Peyer's patch (tissue), 4 donors: ENCODE measurements at regions not wholly inside any gene's neighbourhood (a gene's known extent, or its start where the extent isn't known, plus 50 kb on each side); places are given as distances from the start of the nearest gene placed in this dataset.

Experiments used
- CTCF ChIP-seq, 6 experiments: fragments of 450-650 bp in 4 of 6; fragments of 200-600 bp in 2 of 6; sonication (generic) in 1 of 6; IDR thresholded peaks; one replicate each; pipeline ENCODE4 v1.5.1; 2017 to 2019; ENCODE audit warnings: antibody characterized with exemption in 6 of 6, mild to moderate bottlenecking in 3 of 6, moderate library complexity in 1 of 6
- POLR2A ChIP-seq, 2 donors: fragments of 450-650 bp; IDR thresholded peaks; one replicate each; pipeline ENCODE4 v1.5.1; 2017; ENCODE audit warnings: antibody characterized with exemption in 2 of 2, mild to moderate bottlenecking in 2 of 2, moderate library complexity in 2 of 2

GRCh38 chr2:198308368-198308767 lies 504.0 kb downstream of the PLCL1 start:
- TF ChIP-seq CTCF (IDR thresholded peaks at IDR 0.05) (no peak), POLR2A (IDR thresholded peaks at IDR 0.05) (no peak)
